ENCODE measurements at regions not wholly inside any gene's neighbourhood (a gene's known extent, or its start where the extent isn't known, plus 50 kb on each side); places are given as distances from the start of the nearest gene placed in this dataset.

DNA sequence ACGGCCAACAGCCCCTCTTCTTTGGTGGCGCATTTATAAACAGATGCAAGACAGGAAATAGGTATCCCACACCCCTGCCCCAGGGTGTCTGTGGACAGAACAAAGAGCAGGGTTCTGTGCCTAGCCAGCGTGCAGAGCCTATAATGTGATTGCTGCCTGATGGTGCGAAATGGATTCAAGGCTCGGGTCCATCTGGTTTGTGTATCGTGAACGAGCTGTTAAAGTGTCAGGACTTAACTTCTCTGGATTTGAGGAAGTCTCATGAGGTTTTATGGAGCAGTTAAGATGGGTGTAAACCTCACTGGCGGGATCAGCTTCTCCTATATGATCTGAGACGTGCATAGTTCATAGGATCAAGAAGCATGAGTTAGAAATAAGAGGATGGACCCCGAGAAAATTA, 388.7 kb upstream of the TBX3 start:
- TF ChIP-seq, protein P1, sequence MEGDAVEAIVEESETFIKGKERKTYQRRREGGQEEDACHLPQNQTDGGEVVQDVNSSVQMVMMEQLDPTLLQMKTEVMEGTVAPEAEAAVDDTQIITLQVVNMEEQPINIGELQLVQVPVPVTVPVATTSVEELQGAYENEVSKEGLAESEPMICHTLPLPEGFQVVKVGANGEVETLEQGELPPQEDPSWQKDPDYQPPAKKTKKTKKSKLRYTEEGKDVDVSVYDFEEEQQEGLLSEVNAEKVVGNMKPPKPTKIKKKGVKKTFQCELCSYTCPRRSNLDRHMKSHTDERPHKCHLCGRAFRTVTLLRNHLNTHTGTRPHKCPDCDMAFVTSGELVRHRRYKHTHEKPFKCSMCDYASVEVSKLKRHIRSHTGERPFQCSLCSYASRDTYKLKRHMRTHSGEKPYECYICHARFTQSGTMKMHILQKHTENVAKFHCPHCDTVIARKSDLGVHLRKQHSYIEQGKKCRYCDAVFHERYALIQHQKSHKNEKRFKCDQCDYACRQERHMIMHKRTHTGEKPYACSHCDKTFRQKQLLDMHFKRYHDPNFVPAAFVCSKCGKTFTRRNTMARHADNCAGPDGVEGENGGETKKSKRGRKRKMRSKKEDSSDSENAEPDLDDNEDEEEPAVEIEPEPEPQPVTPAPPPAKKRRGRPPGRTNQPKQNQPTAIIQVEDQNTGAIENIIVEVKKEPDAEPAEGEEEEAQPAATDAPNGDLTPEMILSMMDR (IDR thresholded peaks at IDR 0.05; ENCODE audit: poor library complexity), result no peak
- TF ChIP-seq EZH2phosphoT487 (IDR thresholded peaks at IDR 0.05; ENCODE audit: low read depth, severe bottlenecking, unreplicated experiment), result no peak

Measured in hepatocyte (in vitro differentiated cells).